ENCODE measurements at regions not wholly inside any gene's neighbourhood (a gene's known extent, or its start where the extent isn't known, plus 50 kb on each side); places are given as distances from the start of the nearest gene placed in this dataset.

GRCh38 chr12:3972576-3972975 lies 99.4 kb upstream of the PARP11 start:
- TF ChIP-seq EZH2 (IDR thresholded peaks at IDR 0.05; ENCODE audit: low read depth, unreplicated experiment) (no peak), POLR2AphosphoS5 (IDR thresholded peaks at IDR 0.05; ENCODE audit: low read depth) (no peak), ZNF462 (CRISPR knock-in tag; IDR thresholded peaks at IDR 0.05) (no peak), EZH2phosphoT487 (IDR thresholded peaks at IDR 0.05; ENCODE audit: unreplicated experiment) (no peak), REST (IDR thresholded peaks at IDR 0.05; ENCODE audit: unreplicated experiment) (no peak), CREB1 (CRISPR knock-in tag; IDR thresholded peaks at IDR 0.05; ENCODE audit: low read depth) (no peak)
- TF ChIP-seq, protein P1, sequence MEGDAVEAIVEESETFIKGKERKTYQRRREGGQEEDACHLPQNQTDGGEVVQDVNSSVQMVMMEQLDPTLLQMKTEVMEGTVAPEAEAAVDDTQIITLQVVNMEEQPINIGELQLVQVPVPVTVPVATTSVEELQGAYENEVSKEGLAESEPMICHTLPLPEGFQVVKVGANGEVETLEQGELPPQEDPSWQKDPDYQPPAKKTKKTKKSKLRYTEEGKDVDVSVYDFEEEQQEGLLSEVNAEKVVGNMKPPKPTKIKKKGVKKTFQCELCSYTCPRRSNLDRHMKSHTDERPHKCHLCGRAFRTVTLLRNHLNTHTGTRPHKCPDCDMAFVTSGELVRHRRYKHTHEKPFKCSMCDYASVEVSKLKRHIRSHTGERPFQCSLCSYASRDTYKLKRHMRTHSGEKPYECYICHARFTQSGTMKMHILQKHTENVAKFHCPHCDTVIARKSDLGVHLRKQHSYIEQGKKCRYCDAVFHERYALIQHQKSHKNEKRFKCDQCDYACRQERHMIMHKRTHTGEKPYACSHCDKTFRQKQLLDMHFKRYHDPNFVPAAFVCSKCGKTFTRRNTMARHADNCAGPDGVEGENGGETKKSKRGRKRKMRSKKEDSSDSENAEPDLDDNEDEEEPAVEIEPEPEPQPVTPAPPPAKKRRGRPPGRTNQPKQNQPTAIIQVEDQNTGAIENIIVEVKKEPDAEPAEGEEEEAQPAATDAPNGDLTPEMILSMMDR (conservative IDR thresholded peaks at IDR 0.05; ENCODE audit: low read depth in 2 of 2): no peak
- TF ChIP-seq, protein P2, sequence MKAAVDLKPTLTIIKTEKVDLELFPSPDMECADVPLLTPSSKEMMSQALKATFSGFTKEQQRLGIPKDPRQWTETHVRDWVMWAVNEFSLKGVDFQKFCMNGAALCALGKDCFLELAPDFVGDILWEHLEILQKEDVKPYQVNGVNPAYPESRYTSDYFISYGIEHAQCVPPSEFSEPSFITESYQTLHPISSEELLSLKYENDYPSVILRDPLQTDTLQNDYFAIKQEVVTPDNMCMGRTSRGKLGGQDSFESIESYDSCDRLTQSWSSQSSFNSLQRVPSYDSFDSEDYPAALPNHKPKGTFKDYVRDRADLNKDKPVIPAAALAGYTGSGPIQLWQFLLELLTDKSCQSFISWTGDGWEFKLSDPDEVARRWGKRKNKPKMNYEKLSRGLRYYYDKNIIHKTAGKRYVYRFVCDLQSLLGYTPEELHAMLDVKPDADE (IDR thresholded peaks at IDR 0.05): no peak

Measured in GM23338 (cell line).